Keratinocyte (primary cell): ENCODE measurements at regions not wholly inside any gene's neighbourhood (a gene's known extent, or its start where the extent isn't known, plus 50 kb on each side); places are given as distances from the start of the nearest gene placed in this dataset.

Experiments
- DNase-seq: peaks from one replicate; pipeline ENCODE4 v3.0.0-alpha.2; 2011; ENCODE audit warnings: low read depth, missing footprints, low spot score
- FAIRE-seq: peaks from 2 replicates; lab custom pipeline; 2011; peaks lifted over from hg19 to GRCh38; lab: Jason Lieb, UNC
- H2AFZ ChIP-seq: 2 replicates; pipeline ENCODE4 v1.6.0; 2012; ENCODE audit warnings: low read length, control low read depth, inconsistent platforms; ENCODE audit not compliant: control insufficient read depth
- H3K27ac ChIP-seq: 2 replicates; pipeline ENCODE4 v1.5.1; 2011; ENCODE audit warnings: low read length; ENCODE audit not compliant: control insufficient read depth, insufficient read depth
- H3K27me3 ChIP-seq: 3 replicates; pipeline ENCODE4 v1.6.0; 2011; ENCODE audit warnings: low read length; ENCODE audit not compliant: control insufficient read depth, insufficient read depth; ENCODE audit errors: extremely low read depth
- H3K36me3 ChIP-seq, 2 experiments: 2 replicates in 1 of 2; 3 replicates in 1 of 2; pipeline ENCODE4 v1.5.1; 2011; ENCODE audit warnings: low read length in 2 of 2, mild to moderate bottlenecking in 1 of 2; ENCODE audit not compliant: control insufficient read depth in 2 of 2, insufficient read depth in 2 of 2; ENCODE audit errors: extremely low read depth in 1 of 2
- H3K4me1 ChIP-seq: 3 replicates; pipeline ENCODE4 v1.5.1; 2011; ENCODE audit warnings: low read length; ENCODE audit not compliant: control insufficient read depth, insufficient read depth; ENCODE audit errors: extremely low read depth
- H3K4me2 ChIP-seq: 3 replicates; pipeline ENCODE4 v1.6.0; 2011; ENCODE audit warnings: low read depth, low read length; ENCODE audit not compliant: control insufficient read depth, insufficient read depth; ENCODE audit errors: extremely low read depth
- H3K4me3 ChIP-seq, 3 experiments: fragments of 200-600 bp in 1 of 3; sonication (generic) in 1 of 3; 2 replicates in 2 of 3; 3 replicates in 1 of 3; pipeline ENCODE4 v1.5.1; 2011 to 2016; ENCODE audit warnings: low read length in 3 of 3, mild to moderate bottlenecking in 3 of 3, control low read depth in 2 of 3, inconsistent platforms in 1 of 3, low read depth in 1 of 3, mixed read lengths in 1 of 3, mixed run types in 1 of 3, moderate library complexity in 1 of 3; ENCODE audit not compliant: control insufficient read depth in 2 of 3, insufficient read depth in 2 of 3; ENCODE audit errors: extremely low read depth in 1 of 3
- H3K79me2 ChIP-seq: 2 replicates; pipeline ENCODE4 v1.6.0; 2012; ENCODE audit warnings: low read length; ENCODE audit not compliant: control insufficient read depth, insufficient read depth
- H3K9ac ChIP-seq: 3 replicates; pipeline ENCODE4 v1.6.0; 2011; ENCODE audit warnings: low read length; ENCODE audit not compliant: control insufficient read depth, insufficient read depth; ENCODE audit errors: extremely low read depth
- H3K9me1 ChIP-seq: 3 replicates; pipeline ENCODE4 v1.6.0; 2011; ENCODE audit warnings: low read length; ENCODE audit not compliant: control insufficient read depth, insufficient read depth; ENCODE audit errors: extremely low read depth
- H3K9me3 ChIP-seq: 2 replicates; pipeline ENCODE4 v1.5.1; 2012; ENCODE audit warnings: low read depth, low read length; ENCODE audit not compliant: control insufficient read depth
- H4K20me1 ChIP-seq: 3 replicates; pipeline ENCODE4 v1.6.0; 2011; ENCODE audit warnings: low read length; ENCODE audit not compliant: control insufficient read depth, insufficient read depth; ENCODE audit errors: extremely low read depth
- EZH2 ChIP-seq: IDR thresholded peaks from one replicate; pipeline ENCODE4 v1.6.1; 2012; ENCODE audit warnings: inconsistent platforms, mild to moderate bottlenecking, low read length, moderate library complexity
- dilution Hi-C: fragments of 300-500 bp; cut with MboI; formaldehyde crosslinking; loops from one replicate; pipeline ENCODE4 v1.7.0; 2020; ENCODE audit warnings: low sequenced_read_pairs; ENCODE audit not compliant: extremely low pct_ligation_motif_present
- TF ChIP-seq, protein P1 (sequence below), 3 experiments: IDR thresholded peaks in 1 of 3; conservative IDR thresholded peaks in 1 of 3; optimal IDR thresholded peaks in 1 of 3; 2 replicates in 2 of 3; 3 replicates in 1 of 3; pipeline versions ENCODE3 to v1.5.1; 2011; ENCODE audit warnings: low read length in 3 of 3, mild to moderate bottlenecking in 3 of 3, moderate library complexity in 2 of 3, control low read depth in 1 of 3, inconsistent platforms in 1 of 3; ENCODE audit not compliant: insufficient read depth in 2 of 3; ENCODE audit errors: extremely low read depth in 1 of 3

- H3K27ac ChIP-seq = no peak overlapping the region
- no peaks in the 10 kb centered on the region for H4K20me1 ChIP-seq
- H3K27me3 ChIP-seq = no peaks in the 10 kb centered on the region
- H3K4me2 ChIP-seq = no peak overlapping the region
- H3K36me3 ChIP-seq = no peaks in the 10 kb centered on the region
- no peak for DNase-seq
- no peaks in the 10 kb centered on the region for H3K9me3 ChIP-seq
- dilution Hi-C loops = no loop called here
- H2AFZ ChIP-seq = no peak overlapping the region
- TF ChIP-seq, protein P1, sequence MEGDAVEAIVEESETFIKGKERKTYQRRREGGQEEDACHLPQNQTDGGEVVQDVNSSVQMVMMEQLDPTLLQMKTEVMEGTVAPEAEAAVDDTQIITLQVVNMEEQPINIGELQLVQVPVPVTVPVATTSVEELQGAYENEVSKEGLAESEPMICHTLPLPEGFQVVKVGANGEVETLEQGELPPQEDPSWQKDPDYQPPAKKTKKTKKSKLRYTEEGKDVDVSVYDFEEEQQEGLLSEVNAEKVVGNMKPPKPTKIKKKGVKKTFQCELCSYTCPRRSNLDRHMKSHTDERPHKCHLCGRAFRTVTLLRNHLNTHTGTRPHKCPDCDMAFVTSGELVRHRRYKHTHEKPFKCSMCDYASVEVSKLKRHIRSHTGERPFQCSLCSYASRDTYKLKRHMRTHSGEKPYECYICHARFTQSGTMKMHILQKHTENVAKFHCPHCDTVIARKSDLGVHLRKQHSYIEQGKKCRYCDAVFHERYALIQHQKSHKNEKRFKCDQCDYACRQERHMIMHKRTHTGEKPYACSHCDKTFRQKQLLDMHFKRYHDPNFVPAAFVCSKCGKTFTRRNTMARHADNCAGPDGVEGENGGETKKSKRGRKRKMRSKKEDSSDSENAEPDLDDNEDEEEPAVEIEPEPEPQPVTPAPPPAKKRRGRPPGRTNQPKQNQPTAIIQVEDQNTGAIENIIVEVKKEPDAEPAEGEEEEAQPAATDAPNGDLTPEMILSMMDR (optimal IDR thresholded peaks at IDR 0.05 in 1 of 3, IDR thresholded peaks at IDR 0.05 in 1 of 3, conservative IDR thresholded peaks at IDR 0.05 in 1 of 3; ENCODE audit: extremely low read depth in 1 of 3, insufficient read depth in 2 of 3, low read length in 3 of 3) = no peak
- no peak for TF ChIP-seq EZH2
- H3K9me1 ChIP-seq = no peaks in the 10 kb centered on the region
- H3K9ac ChIP-seq = no peak overlapping the region
- FAIRE-seq = no peak
- no peak overlapping the region for H3K4me3 ChIP-seq
- no peaks in the 10 kb centered on the region for H3K79me2 ChIP-seq
- no peaks in the 10 kb centered on the region for H3K4me1 ChIP-seq
Measured at GRCh38 chr2:78351208-78351607, 674.3 kb upstream of the REG3G start.

DNA sequence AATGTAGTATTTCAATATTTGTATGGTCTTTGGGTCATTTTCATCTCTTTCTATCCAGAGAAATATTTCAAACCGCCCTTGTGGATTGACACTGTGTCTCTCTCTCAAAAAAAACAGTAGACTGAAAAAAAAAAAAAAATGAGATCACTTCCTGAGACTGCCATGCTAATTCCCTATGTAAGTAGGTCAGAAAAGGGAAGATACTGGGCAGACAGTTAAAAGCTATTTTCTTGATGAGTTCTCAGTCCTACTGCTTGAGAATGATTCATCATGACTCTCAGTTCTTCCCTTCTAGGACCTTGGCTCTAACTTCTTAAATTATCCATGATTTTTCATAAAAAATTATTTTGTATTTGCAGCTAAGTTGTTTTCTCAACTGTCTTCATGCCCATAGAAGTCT is 672.3 kb upstream of the REG3G start:
- Histone ChIP-seq H2AFZ (no peak overlapping the region), H3K9me1 (no peaks in the 10 kb centered on the region), H3K27ac (no peak overlapping the region), H3K4me3 (no peak overlapping the region), H3K4me1 (no peaks in the 10 kb centered on the region), H3K27me3 (no peaks in the 10 kb centered on the region), H3K9me3 (no peaks in the 10 kb centered on the region), H3K79me2 (no peaks in the 10 kb centered on the region), H3K9ac (no peak overlapping the region), H3K4me2 (no peak overlapping the region), H4K20me1 (no peaks in the 10 kb centered on the region), H3K36me3 (no peaks in the 10 kb centered on the region)
- FAIRE-seq = no peak
- dilution Hi-C loops = no loop called here
- DNase-seq = no peak
- no peak for TF ChIP-seq EZH2

DNA sequence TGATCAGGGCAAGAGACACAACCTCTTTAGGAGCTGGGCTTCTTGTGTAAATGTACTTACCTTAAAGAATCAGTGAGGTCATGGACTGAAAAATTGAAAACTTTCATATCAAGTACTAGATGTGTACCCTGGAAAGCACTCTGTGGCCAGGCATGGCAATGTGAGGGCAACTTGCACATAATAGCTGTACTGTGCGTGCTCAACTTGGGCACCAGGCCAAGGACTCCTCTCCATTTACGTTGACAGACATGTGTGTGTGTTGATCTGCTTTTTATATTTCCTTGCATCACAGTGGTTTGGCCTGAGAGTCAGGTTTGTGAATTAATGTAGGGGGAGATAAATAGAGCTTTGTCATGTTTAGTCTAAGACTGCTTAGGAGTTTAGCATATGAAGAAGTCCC is 669.5 kb upstream of the REG3G start:
- Histone ChIP-seq H4K20me1 (no peaks in the 10 kb centered on the region), H3K79me2 (no peaks in the 10 kb centered on the region), H3K27ac (no peak overlapping the region), H3K36me3 (no peaks in the 10 kb centered on the region), H3K4me3 (no peak overlapping the region), H3K9me1 (no peaks in the 10 kb centered on the region), H3K27me3 (no peaks in the 10 kb centered on the region), H3K4me1 (no peaks in the 10 kb centered on the region), H3K4me2 (no peak overlapping the region), H2AFZ (no peak overlapping the region), H3K9ac (no peak overlapping the region), H3K9me3 (no peaks in the 10 kb centered on the region)
- dilution Hi-C loops = no loop called here
- TF ChIP-seq EZH2 = no peak
- TF ChIP-seq, protein P1 (optimal IDR thresholded peaks at IDR 0.05 in 1 of 3, IDR thresholded peaks at IDR 0.05 in 1 of 3, conservative IDR thresholded peaks at IDR 0.05 in 1 of 3; ENCODE audit: extremely low read depth in 1 of 3, insufficient read depth in 2 of 3, low read length in 3 of 3) = no peak
- DNase-seq (no peak), FAIRE-seq (no peak)
